ENCODE measurements at regions not wholly inside any gene's neighbourhood (a gene's known extent, or its start where the extent isn't known, plus 50 kb on each side); places are given as distances from the start of the nearest gene placed in this dataset.
A peak's percentile ranks its signal among the peaks of the same experiment; 100 is the strongest.

- Histone ChIP-seq H3K9me3 (ENCODE audit: control insufficient read depth, low read depth, low read length) (no peaks in the 10 kb centered on the region), H3K27ac (ENCODE audit: low read length) (no peak overlapping the region), H3K36me3 (ENCODE audit: control insufficient read depth, insufficient read depth, low read length) (no peaks in the 10 kb centered on the region), H3K4me1 (ENCODE audit: control insufficient read depth, insufficient read depth, low read length) (no peaks in the 10 kb centered on the region), H3K4me3 (ENCODE audit: low read length) (no peak overlapping the region), H3K27me3 (ENCODE audit: control insufficient read depth, insufficient read depth, low read length) (no peaks in the 10 kb centered on the region)
- WGBS (ENCODE audit: insufficient coverage, low lambda C conversion rate): no CpG with 5 or more reads among the region's 7 CpGs
- DNase-seq: no peak
Observed at GRCh38 chr12:67034110-67034879, 234.9 kb upstream of the CAND1 start.

- no peak overlapping the region for H3K4me3 ChIP-seq (ENCODE audit: low read length)
- no peak for DNase-seq
- WGBS (ENCODE audit: insufficient coverage, low lambda C conversion rate): 20% methylated on average over 1 of the region's 5 CpGs
- H3K9me3 ChIP-seq (ENCODE audit: control insufficient read depth, low read depth, low read length): no peaks in the 10 kb centered on the region
- no peaks in the 10 kb centered on the region for H3K4me1 ChIP-seq (ENCODE audit: control insufficient read depth, insufficient read depth, low read length)
- no peak overlapping the region for H3K27ac ChIP-seq (ENCODE audit: low read length)
- no peaks in the 10 kb centered on the region for H3K36me3 ChIP-seq (ENCODE audit: control insufficient read depth, insufficient read depth, low read length)
- H3K27me3 ChIP-seq (ENCODE audit: control insufficient read depth, insufficient read depth, low read length): no peaks in the 10 kb centered on the region
Observed at GRCh38 chr12:67035121-67035520, 234.0 kb upstream of the CAND1 start.

- Histone ChIP-seq H3K4me1 (ENCODE audit: control insufficient read depth, insufficient read depth, low read length) (no peaks in the 10 kb centered on the region), H3K27me3 (ENCODE audit: control insufficient read depth, insufficient read depth, low read length) (no peaks in the 10 kb centered on the region), H3K36me3 (ENCODE audit: control insufficient read depth, insufficient read depth, low read length) (no peaks in the 10 kb centered on the region), H3K4me3 (ENCODE audit: low read length) (no peak overlapping the region), H3K9me3 (ENCODE audit: control insufficient read depth, low read depth, low read length) (no peaks in the 10 kb centered on the region), H3K27ac (ENCODE audit: low read length) (no peak overlapping the region)
- no peak for DNase-seq
- WGBS (ENCODE audit: insufficient coverage, low lambda C conversion rate): no CpG with 5 or more reads among the region's 2 CpGs
Observed at GRCh38 chr12:67038486-67038885, 230.7 kb upstream of the CAND1 start.

GRCh38 chr12:67039995-67040860, 228.9 kb upstream of the CAND1 start:
- no peak for DNase-seq
- 70% methylated on average over 4 of the region's 8 CpGs for WGBS (ENCODE audit: insufficient coverage, low lambda C conversion rate)
- Histone ChIP-seq H3K4me3 (ENCODE audit: low read length) (no peak overlapping the region), H3K27me3 (ENCODE audit: control insufficient read depth, insufficient read depth, low read length) (no peaks in the 10 kb centered on the region), H3K36me3 (ENCODE audit: control insufficient read depth, insufficient read depth, low read length) (no peaks in the 10 kb centered on the region), H3K9me3 (ENCODE audit: control insufficient read depth, low read depth, low read length) (no peaks in the 10 kb centered on the region), H3K4me1 (ENCODE audit: control insufficient read depth, insufficient read depth, low read length) (no peaks in the 10 kb centered on the region), H3K27ac (ENCODE audit: low read length) (no peak overlapping the region)

- no peak for DNase-seq
- no peaks in the 10 kb centered on the region for H3K4me1 ChIP-seq (ENCODE audit: control insufficient read depth, insufficient read depth, low read length)
- H3K36me3 ChIP-seq (ENCODE audit: control insufficient read depth, insufficient read depth, low read length): no peaks in the 10 kb centered on the region
- no peak overlapping the region for H3K4me3 ChIP-seq (ENCODE audit: low read length)
- H3K27ac ChIP-seq (ENCODE audit: low read length): no peak overlapping the region
- H3K9me3 ChIP-seq (ENCODE audit: control insufficient read depth, low read depth, low read length): no peaks in the 10 kb centered on the region
- no peaks in the 10 kb centered on the region for H3K27me3 ChIP-seq (ENCODE audit: control insufficient read depth, insufficient read depth, low read length)
Observed at GRCh38 chr12:67040861-67041137, 228.4 kb upstream of the CAND1 start.

- no peaks in the 10 kb centered on the region for H3K36me3 ChIP-seq (ENCODE audit: control insufficient read depth, insufficient read depth, low read length)
- H3K4me1 ChIP-seq (ENCODE audit: control insufficient read depth, insufficient read depth, low read length): no peaks in the 10 kb centered on the region
- no CpG with 5 or more reads among the region's 2 CpGs for WGBS (ENCODE audit: insufficient coverage, low lambda C conversion rate)
- H3K4me3 ChIP-seq (ENCODE audit: low read length): no peak overlapping the region
- H3K27ac ChIP-seq (ENCODE audit: low read length): no peak overlapping the region
- peak in 1 of 2 donors; percentile 39 for DNase-seq
- peaks cover 2% of the 10 kb centered on the region for H3K27me3 ChIP-seq (ENCODE audit: control insufficient read depth, insufficient read depth, low read length)
- no peaks in the 10 kb centered on the region for H3K9me3 ChIP-seq (ENCODE audit: control insufficient read depth, low read depth, low read length)
Observed at GRCh38 chr12:67042697-67043131, 226.4 kb upstream of the CAND1 start.

- no peak for DNase-seq
- Histone ChIP-seq H3K9me3 (ENCODE audit: control insufficient read depth, low read depth, low read length) (no peaks in the 10 kb centered on the region), H3K4me3 (ENCODE audit: low read length) (no peak overlapping the region), H3K4me1 (ENCODE audit: control insufficient read depth, insufficient read depth, low read length) (no peaks in the 10 kb centered on the region), H3K36me3 (ENCODE audit: control insufficient read depth, insufficient read depth, low read length) (no peaks in the 10 kb centered on the region), H3K27ac (ENCODE audit: low read length) (no peak overlapping the region), H3K27me3 (ENCODE audit: control insufficient read depth, insufficient read depth, low read length) (peaks cover 2% of the 10 kb centered on the region)
- no CpG with 5 or more reads among the region's 1 CpG for WGBS (ENCODE audit: insufficient coverage, low lambda C conversion rate)
Observed at GRCh38 chr12:67043771-67044170, 225.4 kb upstream of the CAND1 start.

GRCh38 chr12:67045650-67046049, 223.5 kb upstream of the CAND1 start:
- WGBS (ENCODE audit: insufficient coverage, low lambda C conversion rate): no CpG with 5 or more reads among the region's 5 CpGs
- Histone ChIP-seq H3K4me1 (ENCODE audit: control insufficient read depth, insufficient read depth, low read length) (no peaks in the 10 kb centered on the region), H3K4me3 (ENCODE audit: low read length) (no peak overlapping the region), H3K36me3 (ENCODE audit: control insufficient read depth, insufficient read depth, low read length) (no peaks in the 10 kb centered on the region), H3K27ac (ENCODE audit: low read length) (no peak overlapping the region), H3K27me3 (ENCODE audit: control insufficient read depth, insufficient read depth, low read length) (peaks cover 2% of the 10 kb centered on the region), H3K9me3 (ENCODE audit: control insufficient read depth, low read depth, low read length) (no peaks in the 10 kb centered on the region)
- no peak for DNase-seq

GRCh38 chr12:67046062-67046461, 223.1 kb upstream of the CAND1 start:
- Histone ChIP-seq H3K4me3 (ENCODE audit: low read length) (no peak overlapping the region), H3K27ac (ENCODE audit: low read length) (no peak overlapping the region), H3K27me3 (ENCODE audit: control insufficient read depth, insufficient read depth, low read length) (peaks cover 2% of the 10 kb centered on the region), H3K9me3 (ENCODE audit: control insufficient read depth, low read depth, low read length) (no peaks in the 10 kb centered on the region), H3K4me1 (ENCODE audit: control insufficient read depth, insufficient read depth, low read length) (no peaks in the 10 kb centered on the region), H3K36me3 (ENCODE audit: control insufficient read depth, insufficient read depth, low read length) (no peaks in the 10 kb centered on the region)
- DNase-seq: no peak
- 80% methylated on average over 1 of the region's 4 CpGs for WGBS (ENCODE audit: insufficient coverage, low lambda C conversion rate)

- WGBS (ENCODE audit: insufficient coverage, low lambda C conversion rate): 100% methylated on average over 2 of the region's 2 CpGs
- no peaks in the 10 kb centered on the region for H3K36me3 ChIP-seq (ENCODE audit: control insufficient read depth, insufficient read depth, low read length)
- H3K4me3 ChIP-seq (ENCODE audit: low read length): no peak overlapping the region
- no peak overlapping the region for H3K27ac ChIP-seq (ENCODE audit: low read length)
- no peaks in the 10 kb centered on the region for H3K4me1 ChIP-seq (ENCODE audit: control insufficient read depth, insufficient read depth, low read length)
- no peak for DNase-seq
- no peaks in the 10 kb centered on the region for H3K9me3 ChIP-seq (ENCODE audit: control insufficient read depth, low read depth, low read length)
- peaks cover 2% of the 10 kb centered on the region for H3K27me3 ChIP-seq (ENCODE audit: control insufficient read depth, insufficient read depth, low read length)
Observed at GRCh38 chr12:67047634-67048033, 221.5 kb upstream of the CAND1 start.

Data from large intestine (tissue), 3 donors.